GM12865 (cell line): ENCODE measurements at regions not wholly inside any gene's neighbourhood (a gene's known extent, or its start where the extent isn't known, plus 50 kb on each side); places are given as distances from the start of the nearest gene placed in this dataset.

Experiments used
- DNase-seq: peaks from one replicate; pipeline ENCODE4 v3.0.0; 2010; ENCODE audit warnings: low read depth
- H3K4me3 ChIP-seq: 2 replicates; pipeline ENCODE4 v1.5.1; 2011; ENCODE audit warnings: mild to moderate bottlenecking, low read depth, low read length, control low read depth
- TF ChIP-seq, protein P1 (sequence below): IDR thresholded peaks from 2 replicates; pipeline ENCODE4 v1.5.1; 2011; ENCODE audit warnings: low read length, control low read depth, low read depth, inconsistent platforms; ENCODE audit not compliant: insufficient read depth; ENCODE audit errors: missing control alignments

DNA sequence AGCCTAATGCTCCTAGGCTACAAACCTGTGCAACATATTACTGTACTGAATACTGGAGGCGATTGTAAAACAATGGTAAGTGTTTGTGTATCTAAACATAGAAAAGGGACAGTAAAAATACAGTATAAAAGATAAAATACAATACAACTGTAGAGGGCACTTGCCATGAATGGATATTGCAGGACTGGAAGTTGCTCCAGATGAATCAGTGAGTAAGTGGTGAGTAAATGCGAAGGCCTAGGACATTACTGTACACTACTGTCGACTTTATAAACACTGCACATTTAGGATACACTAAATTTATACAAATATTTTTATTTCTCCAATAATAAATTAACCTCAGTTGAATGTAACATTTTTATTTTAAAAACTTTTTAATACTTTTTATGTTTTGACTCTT, 485.0 kb downstream of the MMUT start:
- DNase-seq: no peak
- TF ChIP-seq, protein P1, sequence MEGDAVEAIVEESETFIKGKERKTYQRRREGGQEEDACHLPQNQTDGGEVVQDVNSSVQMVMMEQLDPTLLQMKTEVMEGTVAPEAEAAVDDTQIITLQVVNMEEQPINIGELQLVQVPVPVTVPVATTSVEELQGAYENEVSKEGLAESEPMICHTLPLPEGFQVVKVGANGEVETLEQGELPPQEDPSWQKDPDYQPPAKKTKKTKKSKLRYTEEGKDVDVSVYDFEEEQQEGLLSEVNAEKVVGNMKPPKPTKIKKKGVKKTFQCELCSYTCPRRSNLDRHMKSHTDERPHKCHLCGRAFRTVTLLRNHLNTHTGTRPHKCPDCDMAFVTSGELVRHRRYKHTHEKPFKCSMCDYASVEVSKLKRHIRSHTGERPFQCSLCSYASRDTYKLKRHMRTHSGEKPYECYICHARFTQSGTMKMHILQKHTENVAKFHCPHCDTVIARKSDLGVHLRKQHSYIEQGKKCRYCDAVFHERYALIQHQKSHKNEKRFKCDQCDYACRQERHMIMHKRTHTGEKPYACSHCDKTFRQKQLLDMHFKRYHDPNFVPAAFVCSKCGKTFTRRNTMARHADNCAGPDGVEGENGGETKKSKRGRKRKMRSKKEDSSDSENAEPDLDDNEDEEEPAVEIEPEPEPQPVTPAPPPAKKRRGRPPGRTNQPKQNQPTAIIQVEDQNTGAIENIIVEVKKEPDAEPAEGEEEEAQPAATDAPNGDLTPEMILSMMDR: no peak
- no peak overlapping the region for H3K4me3 ChIP-seq

- DNase-seq: no peak
- TF ChIP-seq, protein P1: no peak
- H3K4me3 ChIP-seq: no peak overlapping the region
Observed at GRCh38 chr6:48977573-48977972, 485.5 kb downstream of the MMUT start.

DNA sequence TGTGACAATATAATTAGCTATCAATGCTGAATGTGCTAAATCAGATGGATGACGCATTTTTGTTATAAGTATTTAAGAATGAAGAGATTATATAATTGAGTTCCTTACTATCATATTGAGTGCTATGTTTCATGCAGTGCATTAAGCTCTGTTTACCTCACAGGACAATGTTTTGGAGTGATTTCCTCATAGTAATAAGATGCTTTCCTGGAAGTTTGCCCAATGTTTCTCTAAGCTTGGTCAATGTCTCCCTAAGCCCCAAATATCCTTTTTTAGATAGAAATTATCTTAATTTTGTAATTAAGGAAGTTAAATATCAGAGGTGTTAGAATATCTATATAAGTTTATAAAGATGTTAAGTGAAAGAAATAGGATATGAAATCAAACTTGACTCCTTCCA, 489.6 kb downstream of the MMUT start:
- no peak overlapping the region for H3K4me3 ChIP-seq
- DNase-seq: no peak
- TF ChIP-seq, protein P1: no peak

DNA sequence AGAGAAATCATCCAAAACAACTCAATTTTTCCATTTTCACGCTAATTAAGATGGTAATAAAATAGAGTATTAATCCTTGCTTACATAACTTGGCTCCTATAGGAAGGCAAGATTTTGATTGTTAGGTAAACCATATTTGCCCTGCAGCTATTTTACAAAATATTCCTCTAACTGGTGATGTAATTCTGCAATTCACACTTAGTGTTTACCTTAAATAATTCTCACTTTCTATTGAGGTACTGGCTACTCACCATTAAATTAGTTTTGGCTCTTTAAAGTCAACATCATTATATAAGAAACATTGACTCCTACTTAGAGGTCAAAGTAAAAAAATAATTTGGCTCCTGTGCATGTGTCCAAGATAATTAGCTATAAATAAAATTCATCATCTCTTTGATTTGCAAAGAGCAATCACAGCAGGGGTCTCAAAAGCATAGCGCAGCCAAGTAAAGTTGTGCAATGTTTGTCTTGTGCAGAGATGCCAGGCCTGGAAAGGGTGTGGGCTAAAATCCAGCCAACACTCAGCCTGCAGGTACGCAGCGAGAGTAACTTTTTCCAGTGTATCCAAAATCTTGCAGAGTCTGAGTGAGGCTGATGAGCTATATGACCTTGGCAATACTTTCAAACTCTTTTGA, 501.2 kb downstream of the MMUT start:
- no peak for DNase-seq
- H3K4me3 ChIP-seq: no peak overlapping the region
- TF ChIP-seq, protein P1: no peak

- no peak overlapping the region for H3K4me3 ChIP-seq
- TF ChIP-seq, protein P1: no peak
- no peak for DNase-seq
Observed at GRCh38 chr6:48959251-48960060, 503.6 kb downstream of the MMUT start.

GRCh38 chr6:48957781-48958180, 505.3 kb downstream of the MMUT start:
- H3K4me3 ChIP-seq: no peak overlapping the region
- no peak for DNase-seq
- TF ChIP-seq, protein P1: no peak
